HUES48 (cell line): ENCODE measurements at regions not wholly inside any gene's neighbourhood (a gene's known extent, or its start where the extent isn't known, plus 50 kb on each side); places are given as distances from the start of the nearest gene placed in this dataset.
"Not testable (repeated sequence)": the region's sequence is repeated elsewhere in the genome, so short reads cannot be mapped to it uniquely, and the experiment has no call there.

ENCODE experiments used
- H3K27ac ChIP-seq: one replicate; pipeline ENCODE4 v1.7.0; 2013; ENCODE audit warnings: low read depth, low read length, inconsistent platforms
- H3K27me3 ChIP-seq: 2 replicates; pipeline ENCODE4 v1.6.1; 2013; ENCODE audit warnings: mild to moderate bottlenecking, low read length; ENCODE audit not compliant: control insufficient read depth, insufficient read depth
- H3K36me3 ChIP-seq: 2 replicates; pipeline ENCODE4 v1.6.1; 2013; ENCODE audit warnings: low read length; ENCODE audit not compliant: control insufficient read depth, insufficient read depth
- H3K4me1 ChIP-seq: 2 replicates; pipeline ENCODE4 v1.6.1; 2013; ENCODE audit warnings: mild to moderate bottlenecking, low read length; ENCODE audit not compliant: control insufficient read depth, insufficient read depth
- H3K4me3 ChIP-seq: 2 replicates; pipeline ENCODE4 v1.5.1; 2013; ENCODE audit warnings: mild to moderate bottlenecking, low read depth, low read length
- H3K9ac ChIP-seq: 2 replicates; pipeline ENCODE4 v1.6.1; 2013; ENCODE audit warnings: mild to moderate bottlenecking, low read depth, low read length, moderate library complexity
- H3K9me3 ChIP-seq: 2 replicates; pipeline ENCODE4 v1.6.1; 2013; ENCODE audit warnings: low read length; ENCODE audit not compliant: control insufficient read depth, insufficient read depth

- no peaks in the 10 kb centered on the region for H3K27me3 ChIP-seq
- H3K36me3 ChIP-seq, result no peaks in the 10 kb centered on the region
- no peak overlapping the region for H3K9ac ChIP-seq
- no peak overlapping the region for H3K4me3 ChIP-seq
- no peaks in the 10 kb centered on the region for H3K9me3 ChIP-seq
- H3K4me1 ChIP-seq, result no peaks in the 10 kb centered on the region
- H3K27ac ChIP-seq, result no peak overlapping the region
These were observed 866.2 kb downstream of the CCDC85A start for GRCh38 chr2:57050007-57050406.

GRCh38 chr2:57066301-57066700 is 882.5 kb downstream of the CCDC85A start:
- H3K9ac ChIP-seq, H3K27ac ChIP-seq, H3K27me3 ChIP-seq, H3K9me3 ChIP-seq, H3K4me1 ChIP-seq, H3K36me3 ChIP-seq, H3K4me3 ChIP-seq: not testable (repeated sequence)

GRCh38 chr2:57075226-57075625 is 891.4 kb downstream of the CCDC85A start:
- Histone ChIP-seq H3K36me3 (no peaks in the 10 kb centered on the region), H3K4me3 (no peak overlapping the region), H3K27me3 (no peaks in the 10 kb centered on the region), H3K9me3 (no peaks in the 10 kb centered on the region), H3K9ac (no peak overlapping the region), H3K27ac (no peak overlapping the region), H3K4me1 (no peaks in the 10 kb centered on the region)

- H3K4me1 ChIP-seq, result no peaks in the 10 kb centered on the region
- no peak overlapping the region for H3K27ac ChIP-seq
- H3K36me3 ChIP-seq, result no peaks in the 10 kb centered on the region
- peaks cover 12% of the 10 kb centered on the region; the same call in 1 of the 2 replicates for H3K9me3 ChIP-seq
- no peak overlapping the region for H3K9ac ChIP-seq
- no peak overlapping the region for H3K4me3 ChIP-seq
- H3K27me3 ChIP-seq, result no peaks in the 10 kb centered on the region
These were observed 896.2 kb downstream of the CCDC85A start for GRCh38 chr2:57080035-57080434.

- no peak overlapping the region for H3K4me3 ChIP-seq
- H3K9ac ChIP-seq, result no peak overlapping the region
- peaks cover 15% of the 10 kb centered on the region; the same call in 1 of the 2 replicates for H3K9me3 ChIP-seq
- no peaks in the 10 kb centered on the region for H3K4me1 ChIP-seq
- no peak overlapping the region for H3K27ac ChIP-seq
- no peaks in the 10 kb centered on the region for H3K36me3 ChIP-seq
- H3K27me3 ChIP-seq, result no peaks in the 10 kb centered on the region
These were observed 901.0 kb downstream of the CCDC85A start for GRCh38 chr2:57084697-57085281.

- H3K9me3 ChIP-seq, result no peaks in the 10 kb centered on the region
- no peak overlapping the region for H3K9ac ChIP-seq
- H3K4me3 ChIP-seq, result no peak overlapping the region
- no peaks in the 10 kb centered on the region for H3K36me3 ChIP-seq
- no peaks in the 10 kb centered on the region for H3K27me3 ChIP-seq
- no peaks in the 10 kb centered on the region for H3K4me1 ChIP-seq
- no peak overlapping the region for H3K27ac ChIP-seq
These were observed 909.2 kb downstream of the CCDC85A start for GRCh38 chr2:57093020-57093419.

GRCh38 chr2:57097855-57098254 is 914.1 kb downstream of the CCDC85A start:
- Histone ChIP-seq H3K27ac (no peak overlapping the region), H3K36me3 (no peaks in the 10 kb centered on the region), H3K9ac (no peak overlapping the region), H3K4me3 (no peak overlapping the region), H3K9me3 (peaks cover 6% of the 10 kb centered on the region; the same call in 1 of the 2 replicates), H3K27me3 (no peaks in the 10 kb centered on the region), H3K4me1 (no peaks in the 10 kb centered on the region)

- Histone ChIP-seq H3K9ac (no peak overlapping the region), H3K36me3 (no peaks in the 10 kb centered on the region), H3K27me3 (no peaks in the 10 kb centered on the region), H3K4me1 (no peaks in the 10 kb centered on the region), H3K9me3 (peaks cover 6% of the 10 kb centered on the region; the same call in 1 of the 2 replicates), H3K27ac (no peak overlapping the region), H3K4me3 (no peak overlapping the region)
These were observed 916.6 kb downstream of the CCDC85A start for GRCh38 chr2:57100436-57100835.

GRCh38 chr2:57105694-57106093 is 921.9 kb downstream of the CCDC85A start:
- Histone ChIP-seq H3K4me3 (no peak overlapping the region), H3K4me1 (no peaks in the 10 kb centered on the region), H3K36me3 (no peaks in the 10 kb centered on the region), H3K9me3 (peaks cover 2% of the 10 kb centered on the region; the same call in 1 of the 2 replicates), H3K27me3 (no peaks in the 10 kb centered on the region), H3K27ac (no peak overlapping the region), H3K9ac (no peak overlapping the region)

GRCh38 chr2:57107353-57107752 is 923.6 kb downstream of the CCDC85A start:
- Histone ChIP-seq H3K9ac (no peak overlapping the region), H3K4me1 (no peaks in the 10 kb centered on the region)

GRCh38 chr2:57111531-57111930 is 927.7 kb downstream of the CCDC85A start:
- H3K9ac ChIP-seq, result no peak overlapping the region
- peaks cover 2% of the 10 kb centered on the region; the same call in 1 of the 2 replicates for H3K9me3 ChIP-seq
- H3K4me1 ChIP-seq, result no peaks in the 10 kb centered on the region
- no peaks in the 10 kb centered on the region for H3K27me3 ChIP-seq
- H3K4me3 ChIP-seq, result no peak overlapping the region
- H3K36me3 ChIP-seq, result no peaks in the 10 kb centered on the region
- no peak overlapping the region for H3K27ac ChIP-seq

More at GRCh38 chr2:57107353-57107752, 923.6 kb downstream of the CCDC85A start:
- H3K9me3 ChIP-seq, result peaks cover 2% of the 10 kb centered on the region; the same call in 1 of the 2 replicates
- no peak overlapping the region for H3K27ac ChIP-seq
- H3K27me3 ChIP-seq, result no peaks in the 10 kb centered on the region
- no peak overlapping the region for H3K4me3 ChIP-seq
- H3K36me3 ChIP-seq, result no peaks in the 10 kb centered on the region
